Duodenal mucosa (tissue), 2 donors: ENCODE measurements at regions not wholly inside any gene's neighbourhood (a gene's known extent, or its start where the extent isn't known, plus 50 kb on each side); places are given as distances from the start of the nearest gene placed in this dataset.

Source experiments
- H3K27ac ChIP-seq: one replicate; pipeline ENCODE4 v1.7.0; 2013; ENCODE audit warnings: low read depth, low read length
- H3K27me3 ChIP-seq, 2 donors: one replicate each; pipeline ENCODE4 v1.7.0; 2013; ENCODE audit warnings: low read length in 2 of 2, control low read depth in 1 of 2; ENCODE audit not compliant: insufficient read depth in 2 of 2, control insufficient read depth in 1 of 2
- H3K36me3 ChIP-seq, 2 donors: one replicate each; pipeline ENCODE4 v1.7.0; 2013; ENCODE audit warnings: low read length in 2 of 2, control low read depth in 1 of 2; ENCODE audit not compliant: insufficient read depth in 2 of 2, control insufficient read depth in 1 of 2
- H3K4me1 ChIP-seq, 2 donors: one replicate each; pipeline ENCODE4 v1.7.0; 2013; ENCODE audit warnings: low read length in 2 of 2, control low read depth in 1 of 2; ENCODE audit not compliant: insufficient read depth in 2 of 2, control insufficient read depth in 1 of 2
- H3K4me3 ChIP-seq, 2 donors: one replicate each; pipeline ENCODE4 v1.7.0; 2013; ENCODE audit warnings: low read length in 2 of 2, low read depth in 1 of 2
- H3K9ac ChIP-seq, 2 donors: one replicate each; pipeline ENCODE4 v1.7.0; 2013; ENCODE audit warnings: low read length in 2 of 2, low read depth in 1 of 2
- H3K9me3 ChIP-seq, 2 donors: one replicate each; pipeline ENCODE4 v1.7.0; 2013; ENCODE audit warnings: low read length in 2 of 2, control low read depth in 1 of 2; ENCODE audit not compliant: control insufficient read depth in 1 of 2

DNA sequence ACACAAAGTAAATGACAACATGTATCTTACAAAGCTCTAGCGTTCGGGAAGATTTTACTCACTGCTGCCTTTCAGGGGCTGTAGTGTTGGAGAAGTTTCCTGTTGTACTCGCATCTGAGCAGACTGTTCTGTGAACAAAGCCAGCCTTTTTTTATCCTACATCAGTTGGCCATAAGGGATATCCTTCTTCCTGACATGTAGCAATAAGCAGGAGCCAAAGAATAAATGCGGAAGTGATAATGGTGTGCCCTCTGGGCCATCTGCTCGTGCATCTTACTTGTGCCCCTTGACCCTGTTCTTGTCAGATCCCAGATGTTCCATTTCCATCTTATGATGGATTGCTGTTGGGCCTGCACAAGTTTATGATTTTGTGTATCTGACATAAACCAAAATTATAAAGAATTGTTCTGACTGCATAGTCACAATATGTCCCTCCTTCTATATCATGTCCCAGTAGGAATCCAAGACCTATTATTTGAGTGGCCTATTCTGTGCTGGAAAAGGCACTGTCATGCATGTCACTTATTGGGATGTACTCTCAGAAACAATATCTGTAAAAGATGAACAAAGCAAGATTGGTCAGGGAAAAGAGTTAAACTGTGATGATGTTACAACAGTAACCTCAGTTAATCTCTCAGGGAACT is 631.3 kb downstream of the NSUN3 start:
- no peaks in the 10 kb centered on the region for H3K4me1 ChIP-seq
- no peaks in the 10 kb centered on the region for H3K27me3 ChIP-seq
- no peaks in the 10 kb centered on the region for H3K36me3 ChIP-seq
- H3K9me3 ChIP-seq, result peaks cover 0 to 7% of the 10 kb centered on the region in 2 donors
- no peak overlapping the region for H3K4me3 ChIP-seq
- no peak overlapping the region for H3K9ac ChIP-seq
- H3K27ac ChIP-seq, result no peak overlapping the region

DNA sequence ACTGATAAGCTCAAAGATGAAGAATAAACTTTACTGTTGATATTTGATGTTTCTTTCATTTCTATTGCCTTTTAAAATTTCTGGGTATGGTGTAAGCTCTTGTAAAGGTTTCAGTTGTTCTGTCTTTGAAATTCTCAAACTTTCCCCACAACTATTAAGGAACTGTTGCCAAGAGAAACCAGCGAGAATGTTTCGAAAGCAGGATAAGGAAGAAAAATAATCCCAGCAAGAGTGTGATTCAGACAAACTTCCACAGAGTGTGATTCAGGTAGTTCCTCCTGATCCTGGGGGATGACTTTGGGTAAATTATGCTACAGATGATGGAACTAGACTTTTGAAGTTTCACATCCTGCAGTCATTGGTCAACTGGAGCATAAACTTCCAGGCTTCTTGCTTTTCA is 632.0 kb downstream of the NSUN3 start:
- Histone ChIP-seq H3K27me3 (no peaks in the 10 kb centered on the region), H3K4me3 (no peak overlapping the region), H3K27ac (no peak overlapping the region), H3K9ac (no peak overlapping the region), H3K9me3 (peaks cover 0 to 8% of the 10 kb centered on the region in 2 donors), H3K4me1 (no peaks in the 10 kb centered on the region), H3K36me3 (no peaks in the 10 kb centered on the region)

DNA sequence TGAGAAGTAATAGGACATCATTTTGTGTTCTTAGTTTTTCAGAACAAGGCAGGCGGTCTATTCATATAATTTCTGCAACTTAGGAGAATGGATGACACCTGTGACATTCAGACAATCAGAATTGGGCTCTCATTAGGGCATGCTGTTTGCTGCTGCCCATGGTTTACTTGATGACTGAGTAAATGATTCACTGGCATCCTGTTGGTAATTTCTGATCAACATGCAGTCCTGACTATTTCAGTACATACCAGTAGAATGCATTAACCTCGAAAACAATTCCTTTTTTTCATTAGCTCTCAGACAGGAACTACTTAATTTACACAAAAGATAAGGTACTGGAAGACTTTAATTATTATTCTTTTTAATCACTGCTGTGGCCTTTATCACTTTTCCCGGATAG is 641.6 kb downstream of the NSUN3 start:
- H3K9ac ChIP-seq, result no peak overlapping the region
- H3K27ac ChIP-seq, result no peak overlapping the region
- H3K36me3 ChIP-seq, result no peaks in the 10 kb centered on the region
- no peaks in the 10 kb centered on the region for H3K27me3 ChIP-seq
- H3K4me1 ChIP-seq, result no peaks in the 10 kb centered on the region
- H3K4me3 ChIP-seq, result no peak overlapping the region
- H3K9me3 ChIP-seq, result peaks cover 0 to 7% of the 10 kb centered on the region in 2 donors

DNA sequence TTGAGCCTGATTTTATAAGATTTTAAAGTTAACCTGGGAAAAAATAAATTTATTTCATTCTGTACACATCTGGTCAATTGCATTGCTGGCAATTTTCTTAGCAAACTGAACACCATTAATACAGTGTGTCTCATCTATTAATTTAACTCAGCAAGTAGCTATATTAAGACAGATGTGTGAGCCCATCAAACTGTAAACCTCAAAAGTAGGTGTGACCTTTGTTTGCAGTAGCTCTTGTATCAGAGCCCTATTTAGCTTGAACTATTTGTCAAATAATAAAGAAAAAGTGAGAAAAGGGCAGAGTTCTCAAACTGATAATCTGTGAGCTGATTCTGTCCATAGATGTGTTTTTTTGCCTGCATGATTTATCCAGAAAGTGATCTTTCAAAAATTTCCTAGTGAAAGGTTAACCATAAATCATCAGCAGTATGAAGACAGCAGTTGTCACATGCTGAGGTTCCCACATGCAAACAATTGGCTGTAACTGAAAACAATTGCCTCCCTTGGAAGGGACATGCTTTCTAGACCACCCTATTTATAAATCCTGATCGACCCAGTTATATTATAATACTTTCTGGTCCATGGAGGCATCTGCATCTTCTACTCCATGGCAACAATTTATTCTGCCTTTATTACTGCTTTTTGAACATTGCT is 646.5 kb downstream of the NSUN3 start:
- peaks cover 0 to 7% of the 10 kb centered on the region in 2 donors for H3K9me3 ChIP-seq
- H3K9ac ChIP-seq, result no peak overlapping the region
- H3K4me3 ChIP-seq, result no peak overlapping the region
- H3K27me3 ChIP-seq, result no peaks in the 10 kb centered on the region
- no peaks in the 10 kb centered on the region for H3K4me1 ChIP-seq
- no peaks in the 10 kb centered on the region for H3K36me3 ChIP-seq
- no peak overlapping the region for H3K27ac ChIP-seq

DNA sequence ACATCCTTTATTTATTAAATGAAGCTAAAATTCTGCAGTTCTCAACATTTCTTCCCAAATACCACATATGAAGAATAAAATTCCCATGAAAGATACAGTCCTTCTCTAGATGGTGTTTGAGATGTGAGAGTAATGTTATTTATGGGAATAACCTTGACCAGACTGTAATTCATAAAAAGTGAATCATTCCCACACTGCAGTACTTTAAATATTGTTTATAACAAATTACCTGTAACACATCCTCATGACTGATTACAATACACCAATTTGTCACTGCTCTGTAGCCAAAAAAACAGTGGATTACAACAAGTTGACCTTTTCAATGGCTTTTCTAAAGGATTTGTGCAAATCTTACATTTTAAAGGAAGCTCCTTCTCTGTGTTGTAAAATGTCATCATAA is 651.3 kb downstream of the NSUN3 start:
- H3K4me3 ChIP-seq, result no peak overlapping the region
- H3K36me3 ChIP-seq, result no peaks in the 10 kb centered on the region
- H3K27ac ChIP-seq, result no peak overlapping the region
- H3K4me1 ChIP-seq, result no peaks in the 10 kb centered on the region
- H3K9me3 ChIP-seq, result no peaks in the 10 kb centered on the region
- no peaks in the 10 kb centered on the region for H3K27me3 ChIP-seq
- no peak overlapping the region for H3K9ac ChIP-seq

DNA sequence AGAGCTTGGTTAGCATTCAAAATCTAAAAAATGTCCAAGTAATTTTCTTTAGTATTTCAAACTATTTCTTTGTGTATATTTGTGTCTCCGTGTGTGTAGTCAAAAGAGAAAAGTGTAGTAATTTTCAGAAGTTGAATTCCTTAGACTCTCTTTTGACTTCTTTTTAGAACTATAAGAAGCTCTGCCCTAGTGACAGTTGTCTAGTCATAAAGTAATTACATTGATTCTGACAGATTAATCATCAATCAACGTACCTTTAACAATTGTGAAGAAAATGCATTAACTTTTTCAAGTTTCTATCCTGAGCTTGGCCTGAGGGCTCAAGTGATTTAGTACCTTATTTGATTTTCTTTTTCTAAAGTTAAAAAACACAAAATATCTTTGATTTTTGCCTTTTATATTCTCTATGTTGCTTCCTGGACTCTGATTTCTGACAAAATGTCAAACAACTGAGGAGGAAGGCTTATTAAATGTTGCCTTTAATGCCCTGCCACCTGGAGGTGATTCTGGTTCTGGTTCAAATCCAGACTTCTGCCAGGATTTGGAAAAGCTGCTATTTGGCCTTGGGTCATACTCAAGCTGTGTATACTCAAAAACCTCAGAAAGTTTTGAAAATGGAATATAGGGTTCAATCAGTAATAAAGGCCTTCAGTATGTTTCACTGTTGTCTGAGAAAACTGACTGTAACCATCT is 653.6 kb downstream of the NSUN3 start:
- Histone ChIP-seq H3K9me3 (no peaks in the 10 kb centered on the region), H3K27me3 (no peaks in the 10 kb centered on the region), H3K4me1 (no peaks in the 10 kb centered on the region), H3K36me3 (no peaks in the 10 kb centered on the region), H3K4me3 (no peak overlapping the region), H3K27ac (no peak overlapping the region), H3K9ac (no peak overlapping the region)

DNA sequence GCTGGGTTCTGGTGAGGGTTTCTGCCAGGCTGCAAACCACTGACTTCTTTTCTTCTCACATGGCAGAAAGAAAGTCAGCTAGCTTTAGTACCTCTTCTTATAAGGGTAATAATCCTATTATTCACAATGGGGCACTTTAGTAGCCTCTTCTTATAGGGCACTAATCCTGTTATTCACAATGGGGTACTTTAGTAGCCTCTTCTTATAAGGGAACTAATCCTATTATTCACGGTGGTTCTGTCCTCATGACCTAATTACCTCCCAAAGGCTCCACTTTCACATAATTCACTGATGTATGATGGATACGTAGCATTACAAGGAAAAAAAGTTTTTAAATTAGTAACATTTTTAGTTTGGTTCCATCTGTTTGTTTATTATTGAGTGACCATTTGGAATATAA is 671.3 kb downstream of the NSUN3 start:
- Histone ChIP-seq H3K9ac (no peak overlapping the region), H3K9me3 (peaks cover 0 to 4% of the 10 kb centered on the region in 2 donors), H3K27ac (no peak overlapping the region), H3K36me3 (no peaks in the 10 kb centered on the region), H3K4me3 (no peak overlapping the region), H3K27me3 (no peaks in the 10 kb centered on the region), H3K4me1 (no peaks in the 10 kb centered on the region)

DNA sequence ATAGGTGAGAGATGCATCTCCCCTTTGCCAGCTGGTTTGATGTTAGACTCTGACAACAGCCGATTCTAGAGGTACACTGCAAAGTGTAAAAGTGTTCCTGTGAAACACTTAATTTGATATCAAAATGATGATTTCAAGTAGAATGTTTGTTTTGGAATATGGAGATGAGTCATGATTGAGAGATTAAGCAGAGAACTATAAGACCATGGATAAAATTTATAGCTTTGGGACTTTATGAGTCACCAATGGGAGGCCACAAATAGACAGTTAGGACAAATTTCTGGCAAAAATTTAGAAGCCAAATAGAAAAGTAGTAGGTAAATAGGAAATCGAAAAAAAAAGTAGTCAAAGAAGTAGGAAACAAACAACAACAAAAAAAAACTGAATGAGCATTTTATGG is 672.5 kb downstream of the NSUN3 start:
- no peaks in the 10 kb centered on the region for H3K36me3 ChIP-seq
- no peak overlapping the region for H3K27ac ChIP-seq
- peaks cover 0 to 4% of the 10 kb centered on the region in 2 donors for H3K9me3 ChIP-seq
- no peak overlapping the region for H3K9ac ChIP-seq
- H3K4me3 ChIP-seq, result no peak overlapping the region
- H3K27me3 ChIP-seq, result no peaks in the 10 kb centered on the region
- H3K4me1 ChIP-seq, result no peaks in the 10 kb centered on the region

DNA sequence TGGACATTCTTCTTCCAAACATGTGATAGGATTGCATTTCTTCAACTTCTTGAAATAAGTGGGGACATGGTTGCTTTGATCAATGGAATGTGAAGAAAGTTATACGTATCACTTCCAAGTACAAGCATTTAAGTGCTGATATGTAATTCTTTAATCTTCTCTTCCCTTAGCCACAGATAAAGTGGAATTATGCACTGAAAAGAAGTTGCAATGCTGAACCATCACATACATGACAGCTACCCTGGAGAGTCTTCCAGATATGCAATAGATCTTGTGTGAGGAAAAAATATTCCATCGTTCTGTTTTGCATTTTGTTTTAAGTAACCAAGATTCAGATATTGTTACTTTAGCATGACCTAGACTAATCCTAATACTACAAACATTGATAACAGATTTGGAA is 674.3 kb downstream of the NSUN3 start:
- H3K27ac ChIP-seq, result no peak overlapping the region
- H3K36me3 ChIP-seq, result no peaks in the 10 kb centered on the region
- no peak overlapping the region for H3K9ac ChIP-seq
- H3K9me3 ChIP-seq, result peaks cover 0 to 4% of the 10 kb centered on the region in 2 donors
- H3K4me3 ChIP-seq, result no peak overlapping the region
- no peaks in the 10 kb centered on the region for H3K4me1 ChIP-seq
- H3K27me3 ChIP-seq, result no peaks in the 10 kb centered on the region

DNA sequence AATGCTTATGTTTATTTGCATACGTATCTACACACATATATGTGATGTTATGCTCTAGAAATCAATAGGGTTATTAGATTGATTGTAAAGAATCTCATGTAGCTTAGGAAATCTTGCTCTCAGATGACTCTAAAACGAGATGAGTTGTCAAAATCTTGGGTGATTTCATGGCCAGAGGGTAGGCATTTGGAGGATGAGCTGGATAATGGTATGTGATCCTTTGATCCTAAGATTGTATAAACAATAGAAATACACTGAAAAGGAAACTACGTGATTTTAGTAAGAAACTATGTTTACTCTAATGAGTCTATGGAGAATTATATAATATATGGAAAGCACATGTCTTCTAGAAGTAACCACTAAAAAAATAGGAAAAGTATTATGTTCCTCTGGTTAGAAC is 676.6 kb downstream of the NSUN3 start:
- H3K4me3 ChIP-seq, result no peak overlapping the region
- no peaks in the 10 kb centered on the region for H3K36me3 ChIP-seq

More for the DNA sequence above, 676.6 kb downstream of the NSUN3 start:
- no peaks in the 10 kb centered on the region for H3K27me3 ChIP-seq
- peaks cover 0 to 4% of the 10 kb centered on the region in 2 donors for H3K9me3 ChIP-seq
- H3K4me1 ChIP-seq, result no peaks in the 10 kb centered on the region
- H3K9ac ChIP-seq, result no peak overlapping the region
- H3K27ac ChIP-seq, result no peak overlapping the region
